WERI-Rb-1 (cell line): ENCODE measurements at regions not wholly inside any gene's neighbourhood (a gene's known extent, or its start where the extent isn't known, plus 50 kb on each side); places are given as distances from the start of the nearest gene placed in this dataset.

ENCODE experiments used
- DNase-seq: peaks from one replicate; pipeline ENCODE4 v3.0.0-alpha.2; 2020
- H3K27ac ChIP-seq: fragments of 250-450 bp; sonication (Bioruptor Pico); 2 replicates; pipeline ENCODE4 v1.5.1; 2020; ENCODE audit warnings: mild to moderate bottlenecking, moderate library complexity
- H3K27me3 ChIP-seq: fragments of 250-450 bp; sonication (Bioruptor Pico); 2 replicates; pipeline ENCODE4 v1.5.1; 2021; ENCODE audit warnings: mild to moderate bottlenecking, low read depth, moderate library complexity; ENCODE audit not compliant: insufficient read depth, severe bottlenecking
- H3K36me3 ChIP-seq: fragments of 250-450 bp; sonication (Bioruptor Pico); 2 replicates; pipeline ENCODE4 v1.5.1; 2020; ENCODE audit warnings: mild to moderate bottlenecking, moderate library complexity
- H3K4me3 ChIP-seq: 2 replicates; pipeline ENCODE4 v1.5.1; 2011; ENCODE audit warnings: low read depth, mild to moderate bottlenecking, control low read depth, low read length
- H3K9me3 ChIP-seq: fragments of 250-450 bp; sonication (Bioruptor Pico); 2 replicates; pipeline ENCODE4 v1.5.1; 2021; ENCODE audit warnings: mild to moderate bottlenecking, moderate library complexity; ENCODE audit not compliant: severe bottlenecking
- TF ChIP-seq, protein P1 (sequence below): IDR thresholded peaks from 2 replicates; pipeline ENCODE4 v1.5.1; 2011; ENCODE audit warnings: low read depth, mild to moderate bottlenecking, control low read depth, inconsistent platforms, low read length

- Histone ChIP-seq H3K27ac (no peak overlapping the region), H3K27me3 (peaks cover 3% of the 10 kb centered on the region), H3K9me3 (no peaks in the 10 kb centered on the region), H3K36me3 (no peaks in the 10 kb centered on the region), H3K4me3 (no peak overlapping the region)
- no peak for DNase-seq
- TF ChIP-seq, protein P1, sequence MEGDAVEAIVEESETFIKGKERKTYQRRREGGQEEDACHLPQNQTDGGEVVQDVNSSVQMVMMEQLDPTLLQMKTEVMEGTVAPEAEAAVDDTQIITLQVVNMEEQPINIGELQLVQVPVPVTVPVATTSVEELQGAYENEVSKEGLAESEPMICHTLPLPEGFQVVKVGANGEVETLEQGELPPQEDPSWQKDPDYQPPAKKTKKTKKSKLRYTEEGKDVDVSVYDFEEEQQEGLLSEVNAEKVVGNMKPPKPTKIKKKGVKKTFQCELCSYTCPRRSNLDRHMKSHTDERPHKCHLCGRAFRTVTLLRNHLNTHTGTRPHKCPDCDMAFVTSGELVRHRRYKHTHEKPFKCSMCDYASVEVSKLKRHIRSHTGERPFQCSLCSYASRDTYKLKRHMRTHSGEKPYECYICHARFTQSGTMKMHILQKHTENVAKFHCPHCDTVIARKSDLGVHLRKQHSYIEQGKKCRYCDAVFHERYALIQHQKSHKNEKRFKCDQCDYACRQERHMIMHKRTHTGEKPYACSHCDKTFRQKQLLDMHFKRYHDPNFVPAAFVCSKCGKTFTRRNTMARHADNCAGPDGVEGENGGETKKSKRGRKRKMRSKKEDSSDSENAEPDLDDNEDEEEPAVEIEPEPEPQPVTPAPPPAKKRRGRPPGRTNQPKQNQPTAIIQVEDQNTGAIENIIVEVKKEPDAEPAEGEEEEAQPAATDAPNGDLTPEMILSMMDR, result no peak
These were observed 211.6 kb upstream of the CXCL13 start for GRCh38 chr4:77393996-77394395.

DNA sequence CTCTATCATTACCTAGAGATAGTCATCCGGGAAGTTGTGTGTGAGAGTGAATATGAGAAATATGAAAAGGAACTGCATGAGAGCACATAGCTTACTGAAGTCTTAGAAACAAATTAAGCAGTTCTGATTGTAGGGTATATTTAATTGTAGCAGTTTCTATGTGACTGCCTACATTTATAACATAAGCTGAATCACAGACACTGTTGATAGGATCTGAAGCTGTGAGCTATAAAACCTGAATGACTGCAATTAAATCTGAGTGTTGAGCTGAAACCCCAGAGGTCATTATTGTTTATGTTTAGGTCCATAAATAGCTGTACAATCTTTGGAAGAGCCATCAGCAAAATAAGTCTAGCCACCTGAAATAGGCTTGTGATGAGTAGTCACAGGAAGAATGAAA is 210.1 kb upstream of the CXCL13 start:
- Histone ChIP-seq H3K27ac (no peak overlapping the region), H3K27me3 (peaks cover 3% of the 10 kb centered on the region), H3K4me3 (no peak overlapping the region), H3K9me3 (peaks cover 8% of the 10 kb centered on the region), H3K36me3 (no peaks in the 10 kb centered on the region)
- TF ChIP-seq, protein P1, result no peak
- no peak for DNase-seq

GRCh38 chr4:77398256-77398655 is 207.4 kb upstream of the CXCL13 start:
- Histone ChIP-seq H3K27me3 (peaks cover 9% of the 10 kb centered on the region), H3K4me3 (no peak overlapping the region), H3K27ac (no peak overlapping the region), H3K36me3 (no peaks in the 10 kb centered on the region), H3K9me3 (peaks cover 8% of the 10 kb centered on the region)
- no peak for DNase-seq
- TF ChIP-seq, protein P1, result no peak

- H3K36me3 ChIP-seq, result no peaks in the 10 kb centered on the region
- no peak overlapping the region for H3K4me3 ChIP-seq
- H3K9me3 ChIP-seq, result peaks cover 8% of the 10 kb centered on the region
- peaks cover 21% of the 10 kb centered on the region for H3K27me3 ChIP-seq
- DNase-seq, result no peak
- TF ChIP-seq, protein P1, result no peak
- no peak overlapping the region for H3K27ac ChIP-seq
These were observed 205.8 kb upstream of the CXCL13 start for GRCh38 chr4:77399831-77400230.

- Histone ChIP-seq H3K36me3 (no peaks in the 10 kb centered on the region), H3K27ac (no peak overlapping the region), H3K4me3 (no peak overlapping the region), H3K9me3 (no peaks in the 10 kb centered on the region), H3K27me3 (peaks cover 26% of the 10 kb centered on the region)
- no peak for DNase-seq
- TF ChIP-seq, protein P1, result no peak
These were observed 191.9 kb upstream of the CXCL13 start for GRCh38 chr4:77413766-77414165.

- DNase-seq, result no peak
- no peaks in the 10 kb centered on the region for H3K36me3 ChIP-seq
- H3K27ac ChIP-seq, result no peak overlapping the region
- TF ChIP-seq, protein P1, result no peak
- no peaks in the 10 kb centered on the region for H3K9me3 ChIP-seq
- peaks cover 26% of the 10 kb centered on the region for H3K27me3 ChIP-seq
- H3K4me3 ChIP-seq, result no peak overlapping the region
These were observed 189.9 kb upstream of the CXCL13 start for GRCh38 chr4:77415689-77416088.
